ENCODE measurements at regions not wholly inside any gene's neighbourhood (a gene's known extent, or its start where the extent isn't known, plus 50 kb on each side); places are given as distances from the start of the nearest gene placed in this dataset.

GRCh38 chr2:12106440-12107080, 360.1 kb downstream of the LPIN1 start:
- Mint-ChIP-seq H3K27me3 (no peaks in the 10 kb centered on the region), H3K4me3 (no peak overlapping the region), H3K4me1 (peaks cover 27% of the 10 kb centered on the region), H3K27ac (no peak overlapping the region), H3K9me3 (ENCODE audit: insufficient read depth) (no peaks in the 10 kb centered on the region)
- intact Hi-C loops (cut with micrococcal nuclease), result no loop called here
- Histone ChIP-seq H3K9ac (ENCODE audit: low read length) (no peak overlapping the region), H3K79me2 (ENCODE audit: control insufficient read depth, insufficient read depth, low read length) (no peaks in the 10 kb centered on the region), H3K36me3 (replicated peaks in 1 of 2; ENCODE audit: control extremely low read depth in 1 of 2, control insufficient read depth in 1 of 2, extremely low read depth in 1 of 2, insufficient read depth in 2 of 2, low read length in 1 of 2) (no peaks in the 10 kb centered on the region), H4K20me1 (ENCODE audit: control insufficient read depth, insufficient read depth, low read length, poor library complexity, severe bottlenecking) (no peaks in the 10 kb centered on the region), H3K4me3 (ENCODE audit: control extremely low read depth in 1 of 5, extremely low read depth in 1 of 5, insufficient read depth in 1 of 5, low read depth in 2 of 5, low read length in 4 of 5) (no peak overlapping the region), H3K27ac (ENCODE audit: low read length in 2 of 2) (no peak overlapping the region), H3K27me3 (replicated peaks in 1 of 4; ENCODE audit: control extremely low read depth in 1 of 4, control insufficient read depth in 3 of 4, insufficient read depth in 4 of 4, low read length in 3 of 4) (no peaks in the 10 kb centered on the region), H3K4me2 (replicated peaks; ENCODE audit: low read depth, low read length, poor library complexity, severe bottlenecking) (no peak overlapping the region), H2AFZ (ENCODE audit: insufficient read depth, low read depth, low read length, poor library complexity, severe bottlenecking) (no peak overlapping the region), H3K9me3 (ENCODE audit: control extremely low read depth in 1 of 3, control insufficient read depth in 2 of 3, insufficient read depth in 1 of 3, low read length in 2 of 3) (no peaks in the 10 kb centered on the region), H3K4me1 (ENCODE audit: control insufficient read depth in 2 of 2, insufficient read depth in 2 of 2, low read length in 2 of 2) (peaks cover 21% of the 10 kb centered on the region in 2 donors)
- TF ChIP-seq CTCF (IDR thresholded peaks at IDR 0.05), result no peak
- CTCF ChIA-PET, result interaction anchor here (2.2 kb wide), 1 partner anchor 9 kb away, joined by 6 read pairs; no protein-coding TSS in a partner anchor
- no peak for ATAC-seq (ENCODE audit: low read depth)
- WGBS (ENCODE audit: insufficient coverage), result 59% methylated on average over 6 of the region's 11 CpGs
- no peak for DNase-seq
- POLR2A ChIA-PET, result no interaction called here

- no peaks in the 10 kb centered on the region for H3K9me3 Mint-ChIP-seq (ENCODE audit: insufficient read depth)
- ChIA-PET CTCF (interaction anchor here (2.2 kb wide), 1 partner anchor 8 kb away, joined by 6 read pairs; no protein-coding TSS in a partner anchor), POLR2A (no interaction called here)
- Histone ChIP-seq H3K36me3 (replicated peaks in 1 of 2; ENCODE audit: control extremely low read depth in 1 of 2, control insufficient read depth in 1 of 2, extremely low read depth in 1 of 2, insufficient read depth in 2 of 2, low read length in 1 of 2) (no peaks in the 10 kb centered on the region), H3K4me1 (ENCODE audit: control insufficient read depth in 2 of 2, insufficient read depth in 2 of 2, low read length in 2 of 2) (peaks cover 21% of the 10 kb centered on the region in 2 donors), H3K9me3 (ENCODE audit: control extremely low read depth in 1 of 3, control insufficient read depth in 2 of 3, insufficient read depth in 1 of 3, low read length in 2 of 3) (no peaks in the 10 kb centered on the region), H3K27ac (ENCODE audit: low read length in 2 of 2) (no peak overlapping the region), H3K9ac (ENCODE audit: low read length) (no peak overlapping the region), H2AFZ (ENCODE audit: insufficient read depth, low read depth, low read length, poor library complexity, severe bottlenecking) (no peak overlapping the region), H4K20me1 (ENCODE audit: control insufficient read depth, insufficient read depth, low read length, poor library complexity, severe bottlenecking) (no peaks in the 10 kb centered on the region), H3K4me2 (replicated peaks; ENCODE audit: low read depth, low read length, poor library complexity, severe bottlenecking) (no peak overlapping the region), H3K79me2 (ENCODE audit: control insufficient read depth, insufficient read depth, low read length) (no peaks in the 10 kb centered on the region), H3K27me3 (replicated peaks in 1 of 4; ENCODE audit: control extremely low read depth in 1 of 4, control insufficient read depth in 3 of 4, insufficient read depth in 4 of 4, low read length in 3 of 4) (no peaks in the 10 kb centered on the region), H3K4me3 (ENCODE audit: control extremely low read depth in 1 of 5, extremely low read depth in 1 of 5, insufficient read depth in 1 of 5, low read depth in 2 of 5, low read length in 4 of 5) (no peak overlapping the region)
- ATAC-seq (ENCODE audit: low read depth) (no peak), DNase-seq (no peak)
- peaks cover 25% of the 10 kb centered on the region for H3K4me1 Mint-ChIP-seq
- no peak overlapping the region for H3K27ac Mint-ChIP-seq
- H3K27me3 Mint-ChIP-seq, result no peaks in the 10 kb centered on the region
- no peak overlapping the region for H3K4me3 Mint-ChIP-seq
- intact Hi-C loops (cut with micrococcal nuclease), result no loop called here
- TF ChIP-seq EZH2 (IDR thresholded peaks at IDR 0.05; ENCODE audit: borderline replicate concordance, insufficient read depth, low read depth, low read length, poor library complexity, severe bottlenecking) (no peak), CTCF (IDR thresholded peaks at IDR 0.05) (no peak)
- no CpG with 5 or more reads among the region's 4 CpGs for WGBS (ENCODE audit: insufficient coverage)
Observed at GRCh38 chr2:12107321-12107720, 360.9 kb downstream of the LPIN1 start.

Measured in B cell (primary cell).